K562 (cell line): ENCODE measurements at regions not wholly inside any gene's neighbourhood (a gene's known extent, or its start where the extent isn't known, plus 50 kb on each side); places are given as distances from the start of the nearest gene placed in this dataset.

Experiments
- ATAC-seq: fragments of 200-7000 bp; cut with Tn5 transposase; 3 replicates; pipeline ENCODE4 v1.9.1; 2020; ENCODE audit warnings: moderate library complexity
- BruUV-seq: library from RNA; stranded (reverse); fragments of 400-500 nt; replicated peaks from 2 replicates; lab custom pipeline; 2021; lab: Mats Ljungman, UMichigan
- CTCF ChIA-PET: fragments of 300-600 bp; formaldehyde crosslinking; extraction: SDS; loops from one replicate; lab custom pipeline; 2021; ENCODE audit warnings: low intra/inter-chr PET ratio; lab: Yijun Ruan, JAX
- POLR2A ChIA-PET: fragments of 300-600, 350-650 bp; sonication (Branson Sonifier 250); formaldehyde crosslinking; extraction: SDS; loops from one replicate; lab custom pipeline; 2021; ENCODE audit warnings: antibody characterized with exemption, inconsistent platforms; lab: Yijun Ruan, JAX
- DNase-seq, 4 experiments: peaks; one replicate each; pipeline versions ENCODE4 v3.0.0 to v3.0.0-alpha.2; 2011 to 2018; ENCODE audit warnings: low spot score in 3 of 4, mixed read lengths in 3 of 4; ENCODE audit errors: extremely low read depth in 1 of 4
- FAIRE-seq: peaks from 2 replicates; lab custom pipeline; 2011; peaks lifted over from hg19 to GRCh38; lab: Jason Lieb, UNC
- H2AFZ ChIP-seq: 2 replicates; pipeline ENCODE4 v1.6.0; 2011; ENCODE audit warnings: low read depth, low read length, control low read depth, inconsistent platforms
- H3K27ac ChIP-seq: fragments of 200-600 bp; 3 replicates; pipeline ENCODE4 v1.8.0; 2011; ENCODE audit warnings: low read depth, mild to moderate bottlenecking, control low read depth, inconsistent platforms, low read length, moderate library complexity, mixed read lengths; ENCODE audit errors: extremely low read depth
- H3K27me3 ChIP-seq, 2 experiments: fragments of 300-600 bp in 1 of 2; 2 replicates in 1 of 2; 3 replicates in 1 of 2; pipeline versions ENCODE4 v1.6.0 to v1.8.0; 2011; ENCODE audit warnings: inconsistent platforms in 2 of 2, low read length in 2 of 2, mild to moderate bottlenecking in 1 of 2, mixed read lengths in 1 of 2, moderate library complexity in 1 of 2; ENCODE audit not compliant: control insufficient read depth in 2 of 2, insufficient read depth in 2 of 2
- H3K36me3 ChIP-seq: fragments of 300-600 bp; 3 replicates; pipeline ENCODE4 v1.8.0; 2011; ENCODE audit warnings: mild to moderate bottlenecking, low read length, inconsistent platforms; ENCODE audit not compliant: control insufficient read depth, insufficient read depth
- H3K4me1 ChIP-seq, 2 experiments: fragments of 200-600 bp in 1 of 2; replicated peaks in 1 of 2; 2 replicates in 1 of 2; 3 replicates in 1 of 2; pipeline versions ENCODE4 v1.5.1 to v1.8.0; 2011; ENCODE audit warnings: inconsistent platforms in 2 of 2, low read length in 2 of 2, mild to moderate bottlenecking in 1 of 2, mixed read lengths in 1 of 2, moderate library complexity in 1 of 2; ENCODE audit not compliant: control insufficient read depth in 2 of 2, insufficient read depth in 2 of 2
- H3K4me2 ChIP-seq: 2 replicates; pipeline ENCODE4 v1.6.1; 2011; ENCODE audit warnings: low read length, control low read depth, inconsistent platforms, mixed read lengths; ENCODE audit not compliant: insufficient read depth
- H3K4me3 ChIP-seq: fragments of 200-600 bp; sonication (generic), shearing (Covaris generic); 2 replicates; pipeline ENCODE4 v1.5.1; 2016; ENCODE audit warnings: control low read depth, inconsistent platforms
- H3K79me2 ChIP-seq: fragments of 200-600 bp; 3 replicates; pipeline ENCODE4 v1.8.0; 2011; ENCODE audit warnings: low read length, inconsistent platforms; ENCODE audit not compliant: control insufficient read depth, insufficient read depth
- H3K9ac ChIP-seq, 2 experiments: 2 replicates each; pipeline versions ENCODE4 v1.6.0 to v1.6.1; 2011; ENCODE audit warnings: low read depth in 2 of 2, low read length in 2 of 2, control low read depth in 1 of 2, inconsistent platforms in 1 of 2, mild to moderate bottlenecking in 1 of 2, mixed read lengths in 1 of 2; ENCODE audit not compliant: insufficient read depth in 1 of 2
- H3K9me1 ChIP-seq: one replicate; pipeline ENCODE4 v1.6.0; 2011; ENCODE audit warnings: inconsistent platforms, mild to moderate bottlenecking, low read length, moderate library complexity; ENCODE audit not compliant: control insufficient read depth, insufficient read depth
- H3K9me3 ChIP-seq: replicated peaks from 2 replicates; pipeline ENCODE4 v1.5.1; 2011; ENCODE audit warnings: low read depth, low read length, inconsistent platforms; ENCODE audit not compliant: control insufficient read depth, insufficient read depth
- H4K20me1 ChIP-seq: replicated peaks from 2 replicates; pipeline ENCODE4 v1.6.1; 2011; ENCODE audit warnings: low read length, inconsistent platforms, mixed read lengths; ENCODE audit not compliant: control insufficient read depth, insufficient read depth
- GABPB1 ChIP-seq: sonication (generic); formaldehyde crosslinking; IDR thresholded peaks from 2 replicates; pipeline ENCODE4 v1.8.0; 2022; ENCODE audit warnings: mild to moderate bottlenecking, missing genetic modification reagents
- HLTF ChIP-seq: fragments of 450-650 bp; IDR thresholded peaks from 2 replicates; pipeline ENCODE4 v1.6.1; 2016
- WGBS: fragments of 100-300 bp; shearing (Covaris generic); methylation state at CpG from one replicate; pipeline ENCODE4 v1.1.6; 2016; ENCODE audit warnings: low coverage, mixed read lengths; ENCODE audit not compliant: insufficient coverage; ENCODE audit errors: missing lambda C conversion rate; 5-methylcytosine and 5-hydroxymethylcytosine counted together
- in situ Hi-C: fragments of 300-500 bp; cut with MboI; formaldehyde crosslinking; loops from 4 replicates; pipeline ENCODE4 v1.15.0; 2018; ENCODE audit warnings: inconsistent platforms, mixed read lengths
- intact Hi-C: fragments of 100-400 bp; cut with micrococcal nuclease; formaldehyde crosslinking; loops from 2 replicates; pipeline ENCODE4 v1.14.2; 2022
- TF ChIP-seq, protein P1 (sequence below): fragments of 450-650 bp; formaldehyde crosslinking; IDR thresholded peaks from 2 replicates; pipeline ENCODE4 v1.4.0; 2020; ENCODE audit warnings: mild to moderate bottlenecking, moderate library complexity
- TF ChIP-seq, protein P2 (sequence below): sonication (generic); formaldehyde crosslinking; IDR thresholded peaks from 2 replicates; pipeline ENCODE4 v1.8.1; 2023; ENCODE audit warnings: mild to moderate bottlenecking, missing genetic modification reagents

DNA sequence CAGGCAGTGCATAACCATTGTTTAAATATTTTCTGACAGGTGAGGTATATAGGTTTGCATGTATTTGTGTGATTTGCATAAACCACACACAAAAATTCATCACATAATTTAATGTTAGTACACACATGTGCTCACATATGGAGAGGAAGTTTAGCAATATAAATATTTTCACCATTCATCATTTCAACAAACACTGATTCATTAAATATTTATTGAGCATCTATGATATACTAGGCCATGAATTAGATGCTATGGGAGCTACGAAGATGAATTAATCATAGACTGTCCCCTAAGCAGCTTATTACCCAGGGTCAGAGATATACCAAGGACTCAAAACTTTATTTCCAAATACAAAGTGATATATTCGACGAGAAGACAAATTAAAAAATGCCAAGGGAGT lies 311.6 kb upstream of the PIK3C3 start (continued):
- TF ChIP-seq, protein P1, sequence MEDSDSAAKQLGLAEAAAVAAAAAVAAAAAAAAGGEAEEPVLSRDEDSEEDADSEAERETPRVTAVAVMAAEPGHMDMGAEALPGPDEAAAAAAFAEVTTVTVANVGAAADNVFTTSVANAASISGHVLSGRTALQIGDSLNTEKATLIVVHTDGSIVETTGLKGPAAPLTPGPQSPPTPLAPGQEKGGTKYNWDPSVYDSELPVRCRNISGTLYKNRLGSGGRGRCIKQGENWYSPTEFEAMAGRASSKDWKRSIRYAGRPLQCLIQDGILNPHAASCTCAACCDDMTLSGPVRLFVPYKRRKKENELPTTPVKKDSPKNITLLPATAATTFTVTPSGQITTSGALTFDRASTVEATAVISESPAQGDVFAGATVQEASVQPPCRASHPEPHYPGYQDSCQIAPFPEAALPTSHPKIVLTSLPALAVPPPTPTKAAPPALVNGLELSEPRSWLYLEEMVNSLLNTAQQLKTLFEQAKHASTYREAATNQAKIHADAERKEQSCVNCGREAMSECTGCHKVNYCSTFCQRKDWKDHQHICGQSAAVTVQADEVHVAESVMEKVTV (CRISPR knock-in tag), result no peak
- TF ChIP-seq GABPB1 (no peak), HLTF (no peak)

DNA sequence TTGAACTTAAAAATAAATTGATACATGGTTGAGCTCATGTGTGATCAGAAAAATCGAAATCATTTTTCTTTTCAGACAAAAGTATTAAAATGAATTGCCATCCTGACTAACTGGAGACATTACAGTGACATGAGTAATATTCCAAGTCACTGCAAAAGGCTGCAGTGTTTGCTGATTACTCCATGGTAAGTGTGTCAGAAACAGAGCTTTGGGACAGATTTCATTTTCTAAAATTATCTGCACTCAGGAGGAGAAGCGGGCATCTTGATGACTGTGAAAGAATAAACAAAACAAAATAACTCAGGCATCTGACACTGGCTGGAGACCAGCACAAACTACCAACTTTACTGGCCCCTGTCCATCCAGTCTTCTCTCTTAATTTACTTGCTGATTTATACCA lies 312.3 kb upstream of the PIK3C3 start:
- BruUV-seq, result no TSS peak
- no peaks in the 10 kb centered on the region for H3K9me3 ChIP-seq
- no peaks in the 10 kb centered on the region for H3K79me2 ChIP-seq
- no peak for ATAC-seq
- H3K27me3 ChIP-seq, result no peaks in the 10 kb centered on the region
- H3K4me1 ChIP-seq, result no peaks in the 10 kb centered on the region
- H3K9ac ChIP-seq, result no peak overlapping the region
- no peaks in the 10 kb centered on the region for H3K36me3 ChIP-seq
- no peaks in the 10 kb centered on the region for H3K9me1 ChIP-seq
- in situ Hi-C loops, result no loop called here
- DNase-seq, result no peak
- WGBS, result 0% methylated on average over 2 of the region's 2 CpGs
- H3K4me2 ChIP-seq, result no peak overlapping the region
- H3K4me3 ChIP-seq, result no peak overlapping the region
- ChIA-PET CTCF (no interaction called here), POLR2A (no interaction called here)
- H2AFZ ChIP-seq, result no peak overlapping the region
- no peak overlapping the region for H3K27ac ChIP-seq
- TF ChIP-seq, protein P2, sequence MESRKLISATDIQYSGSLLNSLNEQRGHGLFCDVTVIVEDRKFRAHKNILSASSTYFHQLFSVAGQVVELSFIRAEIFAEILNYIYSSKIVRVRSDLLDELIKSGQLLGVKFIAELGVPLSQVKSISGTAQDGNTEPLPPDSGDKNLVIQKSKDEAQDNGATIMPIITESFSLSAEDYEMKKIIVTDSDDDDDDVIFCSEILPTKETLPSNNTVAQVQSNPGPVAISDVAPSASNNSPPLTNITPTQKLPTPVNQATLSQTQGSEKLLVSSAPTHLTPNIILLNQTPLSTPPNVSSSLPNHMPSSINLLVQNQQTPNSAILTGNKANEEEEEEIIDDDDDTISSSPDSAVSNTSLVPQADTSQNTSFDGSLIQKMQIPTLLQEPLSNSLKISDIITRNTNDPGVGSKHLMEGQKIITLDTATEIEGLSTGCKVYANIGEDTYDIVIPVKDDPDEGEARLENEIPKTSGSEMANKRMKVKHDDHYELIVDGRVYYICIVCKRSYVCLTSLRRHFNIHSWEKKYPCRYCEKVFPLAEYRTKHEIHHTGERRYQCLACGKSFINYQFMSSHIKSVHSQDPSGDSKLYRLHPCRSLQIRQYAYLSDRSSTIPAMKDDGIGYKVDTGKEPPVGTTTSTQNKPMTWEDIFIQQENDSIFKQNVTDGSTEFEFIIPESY (CRISPR knock-in tag), result no peak
- H4K20me1 ChIP-seq, result no peaks in the 10 kb centered on the region
- intact Hi-C loops, result no loop called here
- no peak for FAIRE-seq
